SK-N-SH (cell line): ENCODE measurements at regions not wholly inside any gene's neighbourhood (a gene's known extent, or its start where the extent isn't known, plus 50 kb on each side); places are given as distances from the start of the nearest gene placed in this dataset.

Experiments used
- CTCF ChIA-PET: fragments of 300-600, 350-600 bp; formaldehyde crosslinking; extraction: SDS; loops from one replicate; lab custom pipeline; 2021; lab: Yijun Ruan, JAX
- POLR2A ChIA-PET: fragments of 350-600 bp; sonication (Branson Sonifier 250); formaldehyde crosslinking; extraction: SDS; loops from one replicate; lab custom pipeline; 2020; ENCODE audit warnings: antibody characterized with exemption, inconsistent platforms; lab: Yijun Ruan, JAX
- DNase-seq: peaks from one replicate; pipeline ENCODE4 v3.0.0; 2012
- H2AFZ ChIP-seq: fragments of 200-600 bp; sonication (generic); 2 replicates; pipeline ENCODE4 v1.8.1; 2016; ENCODE audit warnings: antibody characterized with exemption, mild to moderate bottlenecking, low read depth
- H3F3A ChIP-seq: fragments of 200-600 bp; sonication (generic); replicated peaks from 2 replicates; pipeline ENCODE3; 2016; ENCODE audit warnings: antibody characterized with exemption, mild to moderate bottlenecking; ENCODE audit not compliant: insufficient read depth
- H3K27ac ChIP-seq, 2 experiments: fragments of 200-500 bp in 1 of 2; fragments of 200-600 bp in 1 of 2; sonication (Bioruptor generic) in 1 of 2; sonication (generic), shearing (Covaris generic) in 1 of 2; 2 replicates each; pipeline versions ENCODE4 v1.5.1 to v1.6.1; 2014 to 2016; ENCODE audit warnings: low read depth in 2 of 2, inconsistent platforms in 1 of 2, low read length in 1 of 2, mild to moderate bottlenecking in 1 of 2, mixed read lengths in 1 of 2
- H3K27me3 ChIP-seq: fragments of 200-600 bp; sonication (generic), shearing (Covaris generic); 2 replicates; pipeline ENCODE4 v1.6.1; 2016; ENCODE audit warnings: mixed run types; ENCODE audit not compliant: insufficient read depth
- H3K36me3 ChIP-seq, 2 experiments: fragments of 200-500 bp in 1 of 2; fragments of 200-600 bp in 1 of 2; sonication (Bioruptor generic) in 1 of 2; sonication (generic) in 1 of 2; replicated peaks in 1 of 2; 2 replicates each; pipeline versions ENCODE3 to v1.5.1; 2014 to 2016; ENCODE audit warnings: low read length in 1 of 2, mild to moderate bottlenecking in 1 of 2; ENCODE audit not compliant: insufficient read depth in 2 of 2, control insufficient read depth in 1 of 2
- H3K4me1 ChIP-seq, 2 experiments: fragments of 200-500 bp in 1 of 2; fragments of 200-600 bp in 1 of 2; sonication (Bioruptor generic) in 1 of 2; sonication (generic), shearing (Covaris generic) in 1 of 2; 2 replicates each; pipeline versions ENCODE4 v1.5.1 to v1.6.1; 2014 to 2016; ENCODE audit warnings: low read depth in 1 of 2, low read length in 1 of 2, mixed run types in 1 of 2; ENCODE audit not compliant: insufficient read depth in 2 of 2, control insufficient read depth in 1 of 2
- H3K4me2 ChIP-seq: fragments of 200-600 bp; sonication (generic), shearing (Covaris generic); 2 replicates; pipeline ENCODE4 v1.6.1; 2017; ENCODE audit warnings: mixed run types
- H3K4me3 ChIP-seq, 2 experiments: fragments of 200-500 bp in 1 of 2; fragments of 200-600 bp in 1 of 2; sonication (Bioruptor generic) in 1 of 2; sonication (generic), shearing (Covaris generic) in 1 of 2; 2 replicates each; pipeline versions ENCODE4 v1.5.1 to v1.8.1; 2014 to 2016; ENCODE audit warnings: low read depth in 2 of 2, inconsistent platforms in 1 of 2, low read length in 1 of 2, mild to moderate bottlenecking in 1 of 2, mixed read lengths in 1 of 2, moderate library complexity in 1 of 2
- H3K79me2 ChIP-seq: fragments of 200-600 bp; sonication (generic); 2 replicates; pipeline ENCODE4 v1.8.1; 2017; ENCODE audit warnings: mild to moderate bottlenecking; ENCODE audit not compliant: insufficient read depth
- H3K9ac ChIP-seq: fragments of 200-600 bp; sonication (generic); 2 replicates; pipeline ENCODE4 v1.6.1; 2017; ENCODE audit warnings: mixed run types
- H3K9me2 ChIP-seq: fragments of 200-600 bp; sonication (generic); 2 replicates; pipeline ENCODE4 v1.6.1; 2017; ENCODE audit warnings: mixed run types
- H3K9me3 ChIP-seq: fragments of 200-600 bp; sonication (generic); 2 replicates; pipeline ENCODE4 v1.6.1; 2017; ENCODE audit warnings: mixed run types, mild to moderate bottlenecking, moderate library complexity
- H4K20me1 ChIP-seq: fragments of 200-600 bp; sonication (generic); 2 replicates; pipeline ENCODE4 v1.6.1; 2017; ENCODE audit warnings: mild to moderate bottlenecking, mixed run types; ENCODE audit not compliant: insufficient read depth
- ELF1 ChIP-seq: IDR thresholded peaks from 2 replicates; pipeline ENCODE4 v1.4.0; 2012
- EP300 ChIP-seq, 2 experiments: IDR thresholded peaks; 2 replicates each; pipeline versions ENCODE4 v1.4.0 to v1.6.1; 2012; ENCODE audit warnings: borderline replicate concordance in 1 of 2, low read depth in 1 of 2, low read length in 1 of 2
- FOXJ3 ChIP-seq: sonication (generic); formaldehyde crosslinking; IDR thresholded peaks from 2 replicates; pipeline ENCODE4 v1.5.1; 2020; ENCODE audit warnings: mild to moderate bottlenecking, missing genetic modification reagents
- GATA2 ChIP-seq: sonication (generic); formaldehyde crosslinking; IDR thresholded peaks from 2 replicates; pipeline ENCODE4 v1.5.0; 2020; ENCODE audit warnings: mild to moderate bottlenecking, missing genetic modification reagents
- JUND ChIP-seq: IDR thresholded peaks from 2 replicates; pipeline ENCODE4 v1.4.0; 2012
- MEF2A ChIP-seq: IDR thresholded peaks from 2 replicates; pipeline ENCODE4 v1.4.0; 2012; ENCODE audit warnings: low read depth, borderline replicate concordance
- NRF1 ChIP-seq: IDR thresholded peaks from 2 replicates; pipeline ENCODE4 v1.6.1; 2012; ENCODE audit warnings: low read depth, mild to moderate bottlenecking, low read length
- RAD21 ChIP-seq: IDR thresholded peaks from 2 replicates; pipeline ENCODE4 v1.6.1; 2012; ENCODE audit warnings: mild to moderate bottlenecking, low read length
- RCOR1 ChIP-seq: fragments of 150-350 bp; IDR thresholded peaks from 2 replicates; pipeline ENCODE4 v1.6.1; 2017; ENCODE audit warnings: antibody characterized with exemption, low read length
- SMC3 ChIP-seq: IDR thresholded peaks from 2 replicates; pipeline ENCODE4 v1.6.1; 2012; ENCODE audit warnings: low read depth, low read length, improper control_type of control experiment
- TCF12 ChIP-seq: IDR thresholded peaks from 2 replicates; pipeline ENCODE4 v1.4.0; 2012
- YY1 ChIP-seq: IDR thresholded peaks from 2 replicates; pipeline ENCODE4 v1.4.0; 2012; ENCODE audit warnings: low read depth, mild to moderate bottlenecking
- WGBS: methylation state at CpG from one replicate; pipeline ENCODE4 v1.1.6; 2017; ENCODE audit warnings: low lambda C conversion rate; 5-methylcytosine and 5-hydroxymethylcytosine counted together
- TF ChIP-seq, protein P1 (sequence below): IDR thresholded peaks from 2 replicates; pipeline ENCODE4; 2012
- TF ChIP-seq, protein P2 (sequence below): IDR thresholded peaks from 2 replicates; pipeline ENCODE4 v1.6.1; 2012; ENCODE audit warnings: mild to moderate bottlenecking, low read depth, low read length, moderate library complexity
- TF ChIP-seq, protein P3 (sequence below): fragments of 200-600 bp; sonication (generic); IDR thresholded peaks from 2 replicates; pipeline ENCODE4 v1.6.1; 2017; ENCODE audit warnings: antibody characterized with exemption, mild to moderate bottlenecking, moderate library complexity
- TF ChIP-seq, protein P4 (sequence below): IDR thresholded peaks from 2 replicates; pipeline ENCODE4 v1.4.0; 2012; ENCODE audit warnings: low read depth, borderline replicate concordance
- TF ChIP-seq, protein P5 (sequence below): IDR thresholded peaks from 2 replicates; pipeline ENCODE4 v1.4.0; 2012; ENCODE audit warnings: low read depth, borderline replicate concordance

DNA sequence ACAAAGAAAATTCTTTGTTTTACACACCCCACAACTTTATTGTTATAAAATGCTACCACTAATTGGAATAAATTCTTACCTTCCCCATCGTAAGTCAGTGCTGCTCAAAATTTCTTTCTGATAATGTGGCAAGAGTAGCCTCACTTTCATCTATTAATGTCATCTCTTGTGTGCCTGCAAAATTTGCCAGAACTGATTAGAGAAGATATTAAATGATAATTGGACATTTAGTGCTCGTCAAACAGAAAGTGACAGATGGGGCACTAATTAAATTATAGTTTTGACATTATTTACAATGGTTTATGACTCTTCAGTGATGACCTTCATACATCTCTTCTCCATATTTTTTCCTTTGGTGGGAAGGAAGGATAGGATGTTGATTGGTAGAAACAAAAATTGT is 690.9 kb downstream of the NXPH1 start:
- Histone ChIP-seq H3K36me3 (no peaks in the 10 kb centered on the region), H3K27me3 (no peaks in the 10 kb centered on the region)
- CTCF ChIA-PET, result no interaction called here

More for the DNA sequence above, 690.9 kb downstream of the NXPH1 start:
- Histone ChIP-seq H2AFZ (no peak overlapping the region), H3K27ac (no peak overlapping the region), H3K4me1 (no peaks in the 10 kb centered on the region; a peak in 1 of 4 replicates), H3K79me2 (no peaks in the 10 kb centered on the region)
- peak; percentile 1 for DNase-seq
- TF ChIP-seq FOXJ3 (CRISPR knock-in tag) (no peak), RCOR1 (0 out of 2 replicates have a peak, but pooled peaks have one; percentile 13), NRF1 (no peak), MEF2A (no peak), SMC3 (no peak), JUND (no peak), TCF12 (no peak), EP300 (IDR thresholded peaks at IDR 0.05; ENCODE audit: borderline replicate concordance in 1 of 2, low read depth in 1 of 2, low read length in 1 of 2) (peak in 1 of 2 experiments; percentile 83; a peak in 2 of 4 replicates), RAD21 (no peak), YY1 (no peak), GATA2 (CRISPR knock-in tag) (peak; percentile 25; the same call in 1 of the 2 replicates), ELF1 (no peak)
- TF ChIP-seq, protein P1, sequence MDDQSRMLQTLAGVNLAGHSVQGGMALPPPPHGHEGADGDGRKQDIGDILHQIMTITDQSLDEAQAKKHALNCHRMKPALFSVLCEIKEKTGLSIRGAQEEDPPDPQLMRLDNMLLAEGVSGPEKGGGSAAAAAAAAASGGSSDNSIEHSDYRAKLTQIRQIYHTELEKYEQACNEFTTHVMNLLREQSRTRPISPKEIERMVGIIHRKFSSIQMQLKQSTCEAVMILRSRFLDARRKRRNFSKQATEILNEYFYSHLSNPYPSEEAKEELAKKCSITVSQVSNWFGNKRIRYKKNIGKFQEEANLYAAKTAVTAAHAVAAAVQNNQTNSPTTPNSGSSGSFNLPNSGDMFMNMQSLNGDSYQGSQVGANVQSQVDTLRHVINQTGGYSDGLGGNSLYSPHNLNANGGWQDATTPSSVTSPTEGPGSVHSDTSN, result no peak
- TF ChIP-seq, protein P2, sequence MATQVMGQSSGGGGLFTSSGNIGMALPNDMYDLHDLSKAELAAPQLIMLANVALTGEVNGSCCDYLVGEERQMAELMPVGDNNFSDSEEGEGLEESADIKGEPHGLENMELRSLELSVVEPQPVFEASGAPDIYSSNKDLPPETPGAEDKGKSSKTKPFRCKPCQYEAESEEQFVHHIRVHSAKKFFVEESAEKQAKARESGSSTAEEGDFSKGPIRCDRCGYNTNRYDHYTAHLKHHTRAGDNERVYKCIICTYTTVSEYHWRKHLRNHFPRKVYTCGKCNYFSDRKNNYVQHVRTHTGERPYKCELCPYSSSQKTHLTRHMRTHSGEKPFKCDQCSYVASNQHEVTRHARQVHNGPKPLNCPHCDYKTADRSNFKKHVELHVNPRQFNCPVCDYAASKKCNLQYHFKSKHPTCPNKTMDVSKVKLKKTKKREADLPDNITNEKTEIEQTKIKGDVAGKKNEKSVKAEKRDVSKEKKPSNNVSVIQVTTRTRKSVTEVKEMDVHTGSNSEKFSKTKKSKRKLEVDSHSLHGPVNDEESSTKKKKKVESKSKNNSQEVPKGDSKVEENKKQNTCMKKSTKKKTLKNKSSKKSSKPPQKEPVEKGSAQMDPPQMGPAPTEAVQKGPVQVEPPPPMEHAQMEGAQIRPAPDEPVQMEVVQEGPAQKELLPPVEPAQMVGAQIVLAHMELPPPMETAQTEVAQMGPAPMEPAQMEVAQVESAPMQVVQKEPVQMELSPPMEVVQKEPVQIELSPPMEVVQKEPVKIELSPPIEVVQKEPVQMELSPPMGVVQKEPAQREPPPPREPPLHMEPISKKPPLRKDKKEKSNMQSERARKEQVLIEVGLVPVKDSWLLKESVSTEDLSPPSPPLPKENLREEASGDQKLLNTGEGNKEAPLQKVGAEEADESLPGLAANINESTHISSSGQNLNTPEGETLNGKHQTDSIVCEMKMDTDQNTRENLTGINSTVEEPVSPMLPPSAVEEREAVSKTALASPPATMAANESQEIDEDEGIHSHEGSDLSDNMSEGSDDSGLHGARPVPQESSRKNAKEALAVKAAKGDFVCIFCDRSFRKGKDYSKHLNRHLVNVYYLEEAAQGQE, result no peak
- TF ChIP-seq, protein P3, sequence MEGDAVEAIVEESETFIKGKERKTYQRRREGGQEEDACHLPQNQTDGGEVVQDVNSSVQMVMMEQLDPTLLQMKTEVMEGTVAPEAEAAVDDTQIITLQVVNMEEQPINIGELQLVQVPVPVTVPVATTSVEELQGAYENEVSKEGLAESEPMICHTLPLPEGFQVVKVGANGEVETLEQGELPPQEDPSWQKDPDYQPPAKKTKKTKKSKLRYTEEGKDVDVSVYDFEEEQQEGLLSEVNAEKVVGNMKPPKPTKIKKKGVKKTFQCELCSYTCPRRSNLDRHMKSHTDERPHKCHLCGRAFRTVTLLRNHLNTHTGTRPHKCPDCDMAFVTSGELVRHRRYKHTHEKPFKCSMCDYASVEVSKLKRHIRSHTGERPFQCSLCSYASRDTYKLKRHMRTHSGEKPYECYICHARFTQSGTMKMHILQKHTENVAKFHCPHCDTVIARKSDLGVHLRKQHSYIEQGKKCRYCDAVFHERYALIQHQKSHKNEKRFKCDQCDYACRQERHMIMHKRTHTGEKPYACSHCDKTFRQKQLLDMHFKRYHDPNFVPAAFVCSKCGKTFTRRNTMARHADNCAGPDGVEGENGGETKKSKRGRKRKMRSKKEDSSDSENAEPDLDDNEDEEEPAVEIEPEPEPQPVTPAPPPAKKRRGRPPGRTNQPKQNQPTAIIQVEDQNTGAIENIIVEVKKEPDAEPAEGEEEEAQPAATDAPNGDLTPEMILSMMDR, result no peak
- TF ChIP-seq, protein P4, sequence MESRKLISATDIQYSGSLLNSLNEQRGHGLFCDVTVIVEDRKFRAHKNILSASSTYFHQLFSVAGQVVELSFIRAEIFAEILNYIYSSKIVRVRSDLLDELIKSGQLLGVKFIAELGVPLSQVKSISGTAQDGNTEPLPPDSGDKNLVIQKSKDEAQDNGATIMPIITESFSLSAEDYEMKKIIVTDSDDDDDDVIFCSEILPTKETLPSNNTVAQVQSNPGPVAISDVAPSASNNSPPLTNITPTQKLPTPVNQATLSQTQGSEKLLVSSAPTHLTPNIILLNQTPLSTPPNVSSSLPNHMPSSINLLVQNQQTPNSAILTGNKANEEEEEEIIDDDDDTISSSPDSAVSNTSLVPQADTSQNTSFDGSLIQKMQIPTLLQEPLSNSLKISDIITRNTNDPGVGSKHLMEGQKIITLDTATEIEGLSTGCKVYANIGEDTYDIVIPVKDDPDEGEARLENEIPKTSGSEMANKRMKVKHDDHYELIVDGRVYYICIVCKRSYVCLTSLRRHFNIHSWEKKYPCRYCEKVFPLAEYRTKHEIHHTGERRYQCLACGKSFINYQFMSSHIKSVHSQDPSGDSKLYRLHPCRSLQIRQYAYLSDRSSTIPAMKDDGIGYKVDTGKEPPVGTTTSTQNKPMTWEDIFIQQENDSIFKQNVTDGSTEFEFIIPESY, result no peak
- TF ChIP-seq, protein P5, sequence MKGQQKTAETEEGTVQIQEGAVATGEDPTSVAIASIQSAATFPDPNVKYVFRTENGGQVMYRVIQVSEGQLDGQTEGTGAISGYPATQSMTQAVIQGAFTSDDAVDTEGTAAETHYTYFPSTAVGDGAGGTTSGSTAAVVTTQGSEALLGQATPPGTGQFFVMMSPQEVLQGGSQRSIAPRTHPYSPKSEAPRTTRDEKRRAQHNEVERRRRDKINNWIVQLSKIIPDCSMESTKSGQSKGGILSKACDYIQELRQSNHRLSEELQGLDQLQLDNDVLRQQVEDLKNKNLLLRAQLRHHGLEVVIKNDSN, result no peak
- TF ChIP-seq, all 33 proteins: peak for 3
- Histone ChIP-seq H3F3A (no peaks in the 10 kb centered on the region), H4K20me1 (no peaks in the 10 kb centered on the region), H3K9me2 (no peaks in the 10 kb centered on the region), H3K9me3 (peaks cover 9% of the 10 kb centered on the region; the same call in 1 of the 2 replicates), H3K4me2 (no peak overlapping the region), H3K4me3 (no peak overlapping the region), H3K9ac (no peak overlapping the region)
- POLR2A ChIA-PET, result no interaction called here
- 17% methylated on average over 2 of the region's 2 CpGs for WGBS
